Stimulated activated CD8-positive, alpha-beta memory T cell treated with anti-CD3 and anti-CD28 coated beads, Interleukin-12 subunit alpha, Interleukin-12 subunit beta, amount 100 ng/mL, for 1 hour (primary cell): ENCODE measurements at regions not wholly inside any gene's neighbourhood (a gene's known extent, or its start where the extent isn't known, plus 50 kb on each side); places are given as distances from the start of the nearest gene placed in this dataset.

Experiments used
- DNase-seq: peaks from one replicate; pipeline ENCODE4 v3.0.0-alpha.2; 2020; ENCODE audit warnings: low read depth

- no peak for DNase-seq
These were observed 418.8 kb upstream of the NR2F2 start for GRCh38 chr15:95911570-95912279.

GRCh38 chr15:95912280-95912625 lies 418.2 kb upstream of the NR2F2 start:
- no peak for DNase-seq

GRCh38 chr15:95912728-95913127 lies 417.8 kb upstream of the NR2F2 start:
- DNase-seq = no peak

GRCh38 chr15:95916568-95916967 lies 413.9 kb upstream of the NR2F2 start:
- no peak for DNase-seq

- DNase-seq = no peak
These were observed 412.0 kb upstream of the NR2F2 start for GRCh38 chr15:95918525-95918924.

- DNase-seq = no peak
These were observed 411.0 kb upstream of the NR2F2 start for GRCh38 chr15:95919460-95919859.

GRCh38 chr15:95921404-95921803 lies 409.1 kb upstream of the NR2F2 start:
- no peak for DNase-seq

- DNase-seq = no peak
These were observed 408.1 kb upstream of the NR2F2 start for GRCh38 chr15:95922431-95922830.

- DNase-seq = no peak
These were observed 406.7 kb upstream of the NR2F2 start for GRCh38 chr15:95923792-95924191.

- DNase-seq = no peak
These were observed 401.7 kb upstream of the NR2F2 start for GRCh38 chr15:95928822-95929221.

- no peak for DNase-seq
These were observed 401.2 kb upstream of the NR2F2 start for GRCh38 chr15:95929232-95929846.

- no peak for DNase-seq
These were observed 399.7 kb upstream of the NR2F2 start for GRCh38 chr15:95930659-95931375.

- no peak for DNase-seq
These were observed 398.9 kb upstream of the NR2F2 start for GRCh38 chr15:95931619-95932018.

- DNase-seq = no peak
These were observed 398.4 kb upstream of the NR2F2 start for GRCh38 chr15:95932141-95932540.

GRCh38 chr15:95932676-95933075 lies 397.8 kb upstream of the NR2F2 start:
- no peak for DNase-seq

GRCh38 chr15:95935852-95936251 lies 394.6 kb upstream of the NR2F2 start:
- DNase-seq = no peak

- DNase-seq = no peak
These were observed 393.4 kb upstream of the NR2F2 start for GRCh38 chr15:95937128-95937528.

GRCh38 chr15:95940431-95940985 lies 390.0 kb upstream of the NR2F2 start:
- DNase-seq = no peak

- DNase-seq = no peak
These were observed 386.3 kb upstream of the NR2F2 start for GRCh38 chr15:95944193-95944592.

GRCh38 chr15:95944661-95945255 lies 385.7 kb upstream of the NR2F2 start:
- no peak for DNase-seq

- DNase-seq = no peak
These were observed 384.3 kb upstream of the NR2F2 start for GRCh38 chr15:95946241-95946640.

- DNase-seq = no peak
These were observed 383.6 kb upstream of the NR2F2 start for GRCh38 chr15:95946926-95947325.

GRCh38 chr15:95948411-95948810 lies 382.1 kb upstream of the NR2F2 start:
- no peak for DNase-seq
